HG03469 (cell line): ENCODE measurements at regions not wholly inside any gene's neighbourhood (a gene's known extent, or its start where the extent isn't known, plus 50 kb on each side); places are given as distances from the start of the nearest gene placed in this dataset.

Experiments
- ATAC-seq: cut with Tn5 transposase; IDR thresholded peaks from one replicate; pipeline ENCODE4 v1.9.1; 2021; ENCODE audit warnings: mild to moderate bottlenecking, moderate library complexity, moderate number of reproducible peaks; ENCODE audit not compliant: unreplicated experiment

DNA sequence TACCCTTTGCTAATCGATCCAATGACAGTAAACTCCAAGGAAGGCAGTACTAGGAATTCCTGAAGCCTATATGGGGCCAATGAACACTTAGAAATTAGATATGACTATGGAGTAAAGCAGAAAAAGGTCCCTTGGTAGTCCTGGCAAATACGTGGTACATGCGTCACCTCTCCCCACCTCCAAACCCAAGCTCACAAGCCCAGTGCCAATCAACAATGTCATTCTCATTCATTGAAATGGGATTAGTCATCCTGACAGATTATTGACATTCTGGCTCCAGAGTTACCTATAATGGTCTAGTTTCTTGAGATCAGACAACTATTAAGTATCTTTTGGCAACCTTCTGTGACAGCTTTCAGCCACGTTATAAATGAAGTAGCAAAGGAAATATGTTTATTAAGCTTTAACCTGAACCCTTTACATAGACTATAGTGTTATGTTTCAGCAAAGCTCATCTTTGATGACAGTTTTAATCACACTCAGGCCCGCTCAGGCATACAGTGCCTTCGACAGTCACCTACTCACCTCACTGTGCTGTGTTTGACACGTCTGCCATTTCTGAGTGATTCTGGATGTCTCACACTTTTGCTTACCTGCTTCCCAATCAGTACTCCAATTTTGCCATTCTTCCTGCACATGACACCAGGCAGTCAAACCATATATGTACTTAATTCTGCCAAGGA is 69.6 kb upstream of the ADO start:
- ATAC-seq, result no peak

DNA sequence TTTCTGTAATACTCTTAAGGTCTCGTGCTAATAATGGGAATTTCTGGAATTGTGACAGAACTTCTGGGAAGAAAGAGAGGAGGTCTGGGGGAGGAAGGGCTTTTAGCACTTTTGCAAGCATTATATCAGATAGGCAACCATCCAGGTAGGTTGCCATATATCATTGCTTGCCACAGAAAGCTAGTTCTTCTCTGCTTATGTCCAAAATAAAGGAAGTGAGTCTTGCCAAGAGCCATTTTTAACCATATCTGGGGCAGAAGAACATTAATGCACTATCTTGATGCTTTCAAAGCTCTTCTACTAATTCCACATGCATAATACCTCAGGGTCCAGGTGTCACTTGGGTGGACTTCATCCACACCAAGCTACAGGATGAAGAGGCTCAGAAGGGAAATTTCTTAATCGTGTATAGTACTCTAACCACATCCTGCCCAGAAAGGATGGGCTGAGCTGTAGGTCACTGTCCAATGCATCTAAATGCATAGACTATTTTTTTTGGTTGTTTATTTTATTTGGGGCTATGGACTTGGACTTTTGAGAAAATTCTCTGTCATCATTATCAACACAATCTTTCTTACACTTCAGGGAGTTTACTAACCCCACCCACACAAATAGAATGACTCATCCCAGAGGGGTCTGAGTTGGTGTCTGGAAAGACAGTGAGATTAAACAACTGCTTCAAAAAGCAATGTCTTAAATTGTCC is 68.9 kb upstream of the ADO start:
- peak; percentile 39 for ATAC-seq

DNA sequence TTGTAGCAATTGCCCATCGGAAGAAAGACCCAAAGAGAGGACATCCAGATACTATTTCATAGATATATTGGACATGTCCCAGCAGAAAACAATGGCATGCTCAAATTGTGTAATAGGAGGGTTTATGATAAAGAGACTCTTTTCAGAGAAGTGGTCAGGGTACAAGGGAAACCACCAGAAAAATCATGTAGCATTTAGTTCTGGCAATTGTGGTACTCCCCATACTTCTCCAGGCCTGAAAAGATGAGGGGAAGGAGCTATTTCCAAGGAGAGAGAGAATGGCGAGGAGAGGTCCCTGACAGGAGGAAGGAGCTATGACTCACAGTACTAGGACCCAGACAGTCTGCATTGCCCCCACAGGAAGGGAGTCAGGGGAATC is 68.4 kb upstream of the ADO start:
- no peak for ATAC-seq

DNA sequence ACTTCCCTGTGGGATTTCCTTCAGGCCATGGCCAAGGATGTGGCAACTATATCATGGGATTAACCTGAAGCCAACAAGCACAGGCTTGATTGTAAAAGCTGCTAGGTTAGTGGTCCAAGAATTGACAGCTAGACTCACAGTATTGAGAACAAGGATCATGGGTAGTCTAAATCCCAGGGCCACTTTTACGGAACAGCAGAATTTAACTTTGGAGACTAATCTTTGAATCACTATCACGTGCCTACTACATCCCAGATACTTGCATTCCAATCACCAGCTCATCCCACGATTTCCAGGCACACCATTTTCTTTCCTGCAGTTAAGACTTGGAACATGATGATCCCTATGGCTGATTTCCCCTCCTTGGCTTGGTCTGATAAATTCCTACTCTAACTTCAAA is 65.6 kb upstream of the ADO start:
- ATAC-seq, result no peak

DNA sequence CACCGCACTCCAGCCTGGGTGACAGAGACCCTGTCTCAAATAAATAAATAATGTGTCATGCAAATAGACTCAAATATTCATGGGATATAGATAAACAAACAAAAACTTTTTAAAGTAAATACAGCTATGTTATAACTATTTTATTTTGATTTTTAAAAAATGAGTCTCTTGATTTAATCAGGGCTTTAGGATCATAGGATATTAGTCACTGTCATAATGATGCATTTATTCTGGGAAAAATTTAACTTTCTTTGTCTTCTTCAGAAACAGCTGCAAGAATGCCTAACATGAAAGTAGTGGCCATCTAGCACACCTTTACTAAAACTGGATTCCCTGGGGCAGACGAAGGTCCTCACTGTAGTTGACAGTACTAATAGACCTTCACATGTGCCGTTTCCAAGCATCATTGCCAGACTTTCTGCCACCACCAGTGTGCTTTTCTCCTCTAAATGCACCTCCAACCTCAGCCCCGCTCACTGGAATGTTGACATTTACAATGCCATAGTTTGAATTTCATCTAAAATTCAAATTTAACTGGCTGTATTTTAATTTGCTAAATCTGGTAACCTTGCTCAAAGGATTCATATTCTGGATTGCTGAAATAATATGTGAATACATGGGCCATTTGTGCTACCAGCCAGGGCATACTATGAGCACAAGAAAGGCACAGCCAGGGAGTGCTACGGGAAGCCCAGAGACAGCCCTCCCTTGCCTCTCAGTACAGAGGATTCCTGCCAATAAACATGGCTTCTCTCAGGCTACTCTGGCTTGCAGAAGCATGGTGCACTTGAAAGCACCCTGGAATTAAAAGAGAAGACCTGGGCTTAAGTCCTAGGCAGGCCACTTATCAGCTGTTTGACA is 63.4 kb upstream of the ADO start:
- ATAC-seq, result no peak

DNA sequence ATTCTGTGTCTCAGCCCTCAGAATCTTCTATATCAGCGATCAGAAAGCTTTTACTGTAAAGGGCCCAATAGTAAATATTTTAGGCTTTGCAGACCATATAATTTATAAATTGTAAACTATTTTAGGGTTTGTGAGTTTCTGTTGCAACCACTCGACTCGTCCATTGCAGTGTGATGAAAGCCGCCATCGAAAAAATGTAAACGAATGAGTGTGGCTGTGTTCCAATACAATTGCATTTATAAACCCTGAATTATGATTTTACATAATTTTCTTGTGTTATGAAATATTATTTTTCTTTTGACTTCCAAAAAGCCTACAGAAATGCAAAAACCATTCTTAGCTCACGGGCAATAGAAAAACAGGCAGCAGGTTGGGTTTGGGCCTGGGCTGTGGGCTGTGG is 62.5 kb upstream of the ADO start:
- no peak for ATAC-seq

DNA sequence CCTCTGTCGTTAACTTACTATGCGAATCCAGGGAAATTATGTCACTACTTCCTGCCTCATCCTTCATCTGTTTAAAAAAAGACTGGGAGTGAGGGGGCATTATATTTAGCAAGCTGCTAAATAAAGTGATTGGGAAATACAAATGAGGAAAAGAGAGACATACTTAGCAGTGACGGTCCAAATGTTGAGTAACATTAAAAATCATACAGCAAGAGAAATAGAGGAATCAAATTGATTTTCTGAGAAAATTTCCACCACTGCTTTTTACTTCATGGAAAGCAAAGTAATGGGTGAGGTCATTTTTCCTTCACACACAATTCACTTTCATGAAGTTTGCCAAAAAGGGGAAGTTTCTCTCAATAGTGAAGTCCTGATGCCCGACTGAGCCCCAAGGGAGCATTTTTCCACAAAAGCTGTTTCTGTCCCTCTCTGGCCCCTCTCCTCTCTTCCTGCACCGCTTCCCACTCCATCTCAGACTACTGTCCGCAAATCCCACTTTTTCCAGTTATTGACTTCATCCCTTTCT is 61.9 kb upstream of the ADO start:
- no peak for ATAC-seq

DNA sequence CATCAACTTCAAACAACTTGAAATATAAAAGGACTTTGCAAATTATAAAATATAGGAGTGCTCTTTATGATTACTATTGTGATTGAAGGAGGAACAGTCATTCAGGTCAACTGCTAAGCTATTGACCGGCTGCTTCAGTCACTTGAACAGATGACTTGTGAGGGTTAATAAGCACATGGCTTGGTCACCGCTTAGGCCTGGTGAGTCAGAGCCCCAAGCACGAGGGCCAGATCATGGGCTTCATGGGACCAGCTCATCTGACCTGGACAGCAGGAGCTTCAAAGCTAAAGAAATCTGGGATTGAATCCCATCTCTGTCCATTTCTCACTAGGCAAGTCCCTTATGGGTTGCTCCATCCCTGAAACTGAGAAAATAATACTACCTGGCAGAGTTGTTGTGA is 60.4 kb upstream of the ADO start:
- no peak for ATAC-seq

DNA sequence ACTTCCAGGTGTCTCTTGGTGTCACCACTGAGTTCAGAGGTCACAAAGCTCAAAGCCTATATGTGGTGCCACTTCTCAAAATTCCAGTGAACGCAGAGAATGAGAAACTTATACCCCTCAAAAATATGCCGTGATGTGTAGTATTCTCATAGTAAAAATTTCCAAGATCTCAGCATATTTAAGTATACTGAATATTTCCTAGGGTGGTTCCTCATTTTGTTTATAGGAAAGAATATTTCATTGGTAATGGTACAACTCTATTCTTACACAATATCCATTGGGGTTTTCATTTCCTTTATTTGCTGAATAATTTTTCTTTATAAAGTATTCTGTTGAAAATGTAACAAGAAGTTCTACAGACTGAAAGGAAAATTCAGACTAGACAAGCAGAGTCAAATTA is 58.9 kb upstream of the ADO start:
- no peak for ATAC-seq

DNA sequence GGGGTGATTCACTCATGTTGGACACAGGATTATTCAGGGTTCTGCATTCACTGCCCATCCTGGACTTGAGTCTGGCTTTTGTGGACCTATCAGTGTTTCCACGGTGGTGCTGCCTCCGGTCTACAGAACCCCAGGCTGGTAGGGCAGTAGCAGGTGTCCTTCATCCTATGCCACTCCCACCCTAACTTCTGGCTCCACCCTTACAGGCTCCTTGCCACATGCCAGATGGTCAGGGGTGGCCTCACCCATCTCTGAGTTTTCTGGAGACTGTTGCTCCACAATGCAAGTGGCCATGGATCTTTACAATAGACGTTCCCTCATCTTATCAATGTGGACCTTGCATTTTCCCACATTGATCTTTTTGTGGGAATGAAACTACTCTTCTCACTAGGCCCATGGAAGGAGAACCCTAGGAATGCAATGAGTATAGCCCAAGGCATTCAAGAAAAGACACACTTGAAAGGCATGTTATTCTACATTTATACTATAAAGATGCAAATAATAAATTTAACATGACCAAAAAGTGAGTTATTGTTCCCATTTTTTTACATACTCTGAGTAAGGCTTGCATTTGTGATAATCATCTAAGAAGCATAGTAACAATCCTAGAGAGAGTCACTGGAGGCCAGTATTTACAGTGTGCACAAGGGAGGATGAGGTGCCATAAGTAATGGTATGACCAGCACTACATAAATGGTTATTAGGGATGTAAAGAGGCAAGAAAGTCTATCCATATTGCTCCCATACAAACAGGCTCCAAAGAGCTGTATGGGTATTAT is 57.4 kb upstream of the ADO start:
- ATAC-seq, result no peak

DNA sequence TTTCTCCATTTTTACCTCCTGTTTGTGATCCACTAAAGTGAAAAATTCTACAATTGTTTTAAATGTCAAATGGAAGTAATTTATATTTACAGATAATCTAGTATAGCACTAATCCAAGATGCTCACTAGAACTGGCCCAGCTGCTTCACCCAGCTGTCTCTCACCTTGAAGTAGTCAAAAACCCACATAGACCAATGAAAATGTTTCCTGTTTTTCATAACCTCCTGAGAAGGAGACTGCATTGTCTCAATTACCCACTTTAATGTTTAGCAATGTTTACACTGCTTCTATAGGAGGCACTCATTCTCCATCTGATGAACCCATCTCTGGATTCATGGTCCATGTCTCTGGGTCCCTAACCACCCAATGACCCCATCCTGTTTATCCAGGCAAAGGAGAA is 56.1 kb upstream of the ADO start:
- no peak for ATAC-seq

DNA sequence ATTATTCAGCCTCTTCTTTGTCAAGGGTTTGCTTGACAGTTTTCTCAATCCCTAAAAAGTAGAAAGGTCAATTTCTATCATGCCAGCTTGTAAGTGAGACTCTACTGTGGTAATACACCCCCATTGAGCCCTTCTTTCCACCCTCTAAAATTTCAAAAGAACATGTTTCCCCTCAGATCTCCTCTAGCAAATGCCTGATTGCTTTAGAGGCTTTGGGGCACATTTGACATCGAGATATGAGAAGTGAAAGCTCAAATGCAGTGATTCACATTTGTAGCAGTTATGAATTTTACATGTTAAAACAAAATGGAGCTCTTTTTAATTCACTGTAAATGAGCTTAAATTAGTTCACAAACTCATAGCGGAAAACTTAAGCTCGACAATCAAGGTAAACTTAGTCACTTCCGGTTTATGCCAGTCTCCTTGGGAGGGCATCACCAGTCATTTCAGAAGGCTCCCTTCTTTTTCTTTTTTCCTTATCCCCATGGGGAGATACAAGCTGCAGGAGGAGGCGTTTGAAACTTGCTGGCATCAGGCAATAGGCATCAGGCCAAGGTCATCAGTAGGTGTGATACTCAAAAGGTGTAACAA is 55.3 kb upstream of the ADO start:
- no peak for ATAC-seq
